ENCODE measurements at regions not wholly inside any gene's neighbourhood (a gene's known extent, or its start where the extent isn't known, plus 50 kb on each side); places are given as distances from the start of the nearest gene placed in this dataset.
"Not testable (repeated sequence)": the region's sequence is repeated elsewhere in the genome, so short reads cannot be mapped to it uniquely, and the experiment has no call there.

GRCh38 chr10:64011912-64012714 lies 490.9 kb downstream of the REEP3 start:
- peak; percentile 32 for DNase-seq (ENCODE audit: low spot score)

GRCh38 chr10:64014281-64014680 lies 493.1 kb downstream of the REEP3 start:
- DNase-seq (ENCODE audit: low spot score), result peak; percentile 63

- no peak for DNase-seq (ENCODE audit: low spot score)
Measured at GRCh38 chr10:64023926-64024470, 502.8 kb downstream of the REEP3 start.

GRCh38 chr10:64033711-64034110 lies 512.5 kb downstream of the REEP3 start:
- no peak for DNase-seq (ENCODE audit: low spot score)

GRCh38 chr10:64036321-64036930 lies 515.2 kb downstream of the REEP3 start:
- no peak for DNase-seq (ENCODE audit: low spot score)

- no peak for DNase-seq (ENCODE audit: low spot score)
Measured at GRCh38 chr10:64037071-64037661, 516.0 kb downstream of the REEP3 start.

GRCh38 chr10:64038107-64038506 lies 516.9 kb downstream of the REEP3 start:
- DNase-seq (ENCODE audit: low spot score), result no peak

GRCh38 chr10:64039198-64039597 lies 518.0 kb downstream of the REEP3 start:
- DNase-seq (ENCODE audit: low spot score), result no peak

- DNase-seq (ENCODE audit: low spot score), result no peak
Measured at GRCh38 chr10:64040781-64041180, 519.6 kb downstream of the REEP3 start.

- DNase-seq (ENCODE audit: low spot score), result peak; percentile 69
Measured at GRCh38 chr10:64041185-64041988, 520.2 kb downstream of the REEP3 start.

- no peak for DNase-seq (ENCODE audit: low spot score)
Measured at GRCh38 chr10:64041989-64042490, 520.8 kb downstream of the REEP3 start.

- no peak for DNase-seq (ENCODE audit: low spot score)
Measured at GRCh38 chr10:64044098-64044497, 522.9 kb downstream of the REEP3 start.

- not testable (repeated sequence) for DNase-seq (ENCODE audit: low spot score)
Measured at GRCh38 chr10:64044957-64045632, 523.9 kb downstream of the REEP3 start.

GRCh38 chr10:64054392-64054791 lies 533.2 kb downstream of the REEP3 start:
- no peak for DNase-seq (ENCODE audit: low spot score)

- no peak for DNase-seq (ENCODE audit: low spot score)
Measured at GRCh38 chr10:64059884-64060283, 538.7 kb downstream of the REEP3 start.

- DNase-seq (ENCODE audit: low spot score), result no peak
Measured at GRCh38 chr10:64060389-64060788, 539.2 kb downstream of the REEP3 start.

- no peak for DNase-seq (ENCODE audit: low spot score)
Measured at GRCh38 chr10:64062793-64063192, 541.6 kb downstream of the REEP3 start.

- DNase-seq (ENCODE audit: low spot score), result no peak
Measured at GRCh38 chr10:64067009-64067606, 545.9 kb downstream of the REEP3 start.

GRCh38 chr10:64067859-64068258 lies 546.7 kb downstream of the REEP3 start:
- no peak for DNase-seq (ENCODE audit: low spot score)

GRCh38 chr10:64070241-64070640 lies 549.0 kb downstream of the REEP3 start:
- DNase-seq (ENCODE audit: low spot score), result no peak
